GM23248 (cell line): ENCODE measurements at regions not wholly inside any gene's neighbourhood (a gene's known extent, or its start where the extent isn't known, plus 50 kb on each side); places are given as distances from the start of the nearest gene placed in this dataset.

ENCODE experiments used
- EZH2 ChIP-seq: fragments of 200-600 bp; sonication (generic); IDR thresholded peaks from 2 replicates; pipeline ENCODE4 v1.6.1; 2018; ENCODE audit warnings: antibody characterized with exemption, mild to moderate bottlenecking; ENCODE audit not compliant: insufficient read depth, poor library complexity, severe bottlenecking
- EZH2phosphoT487 ChIP-seq: fragments of 200-600 bp; sonication (generic); IDR thresholded peaks from 2 replicates; pipeline ENCODE4 v1.6.1; 2018; ENCODE audit warnings: antibody characterized with exemption, moderate library complexity, mild to moderate bottlenecking, low read depth; ENCODE audit not compliant: insufficient read depth

DNA sequence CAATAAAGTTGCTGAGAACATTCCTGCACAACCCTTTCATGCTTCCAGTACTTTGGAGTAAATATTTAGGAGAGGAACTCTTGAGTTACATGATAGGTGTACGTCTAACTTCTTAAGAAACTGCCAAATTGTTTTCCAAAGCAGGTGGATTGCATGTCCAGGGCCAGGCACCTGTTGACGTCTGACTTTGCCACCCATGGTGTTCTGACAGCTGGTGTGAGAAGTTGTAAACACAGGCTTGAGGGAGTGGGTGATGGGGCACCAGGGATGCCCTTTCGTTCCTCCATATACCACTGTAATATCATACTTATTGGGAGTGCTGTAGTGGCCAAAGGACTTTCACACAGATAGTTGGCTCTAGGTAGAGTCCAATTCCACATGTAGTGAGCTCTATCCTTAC, 352.1 kb downstream of the GADD45G start:
- TF ChIP-seq EZH2 (no peak), EZH2phosphoT487 (no peak)
